ENCODE measurements at regions not wholly inside any gene's neighbourhood (a gene's known extent, or its start where the extent isn't known, plus 50 kb on each side); places are given as distances from the start of the nearest gene placed in this dataset.

DNA sequence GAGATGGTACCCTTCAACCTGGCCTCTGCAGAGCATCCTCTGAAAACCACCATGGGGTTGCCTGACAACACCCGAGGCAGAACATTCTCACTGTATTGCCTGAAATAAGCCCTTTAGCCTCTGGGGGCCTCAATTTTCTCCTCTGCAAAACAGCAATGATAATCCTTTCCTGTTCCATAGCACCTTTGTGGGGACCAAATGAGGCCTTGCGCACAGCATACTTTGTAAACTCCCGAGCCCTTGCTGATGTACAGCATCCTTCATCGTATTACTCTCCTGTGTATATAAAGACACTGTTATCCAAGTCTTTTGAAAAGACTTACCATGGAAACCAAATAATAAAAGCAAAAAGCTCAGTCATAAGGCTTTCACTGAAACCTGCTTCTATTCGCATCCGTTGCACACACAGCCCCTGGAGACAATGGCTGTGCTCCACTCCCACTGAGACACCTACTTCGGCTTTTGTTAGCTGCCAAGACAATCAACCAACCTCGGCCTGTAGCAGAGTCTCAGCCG lies 276.0 kb downstream of the FOXO1 start:
- no peak for TF ChIP-seq POLR2A (IDR thresholded peaks at IDR 0.05; ENCODE audit: extremely low read depth, insufficient read length)
- TF ChIP-seq, protein P1, sequence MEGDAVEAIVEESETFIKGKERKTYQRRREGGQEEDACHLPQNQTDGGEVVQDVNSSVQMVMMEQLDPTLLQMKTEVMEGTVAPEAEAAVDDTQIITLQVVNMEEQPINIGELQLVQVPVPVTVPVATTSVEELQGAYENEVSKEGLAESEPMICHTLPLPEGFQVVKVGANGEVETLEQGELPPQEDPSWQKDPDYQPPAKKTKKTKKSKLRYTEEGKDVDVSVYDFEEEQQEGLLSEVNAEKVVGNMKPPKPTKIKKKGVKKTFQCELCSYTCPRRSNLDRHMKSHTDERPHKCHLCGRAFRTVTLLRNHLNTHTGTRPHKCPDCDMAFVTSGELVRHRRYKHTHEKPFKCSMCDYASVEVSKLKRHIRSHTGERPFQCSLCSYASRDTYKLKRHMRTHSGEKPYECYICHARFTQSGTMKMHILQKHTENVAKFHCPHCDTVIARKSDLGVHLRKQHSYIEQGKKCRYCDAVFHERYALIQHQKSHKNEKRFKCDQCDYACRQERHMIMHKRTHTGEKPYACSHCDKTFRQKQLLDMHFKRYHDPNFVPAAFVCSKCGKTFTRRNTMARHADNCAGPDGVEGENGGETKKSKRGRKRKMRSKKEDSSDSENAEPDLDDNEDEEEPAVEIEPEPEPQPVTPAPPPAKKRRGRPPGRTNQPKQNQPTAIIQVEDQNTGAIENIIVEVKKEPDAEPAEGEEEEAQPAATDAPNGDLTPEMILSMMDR (IDR thresholded peaks at IDR 0.05; ENCODE audit: low read depth, low read length), result no peak

Measured in NB4 (cell line).